ENCODE measurements at regions not wholly inside any gene's neighbourhood (a gene's known extent, or its start where the extent isn't known, plus 50 kb on each side); places are given as distances from the start of the nearest gene placed in this dataset.

GRCh38 chr9:86796666-86797065 is 150.6 kb downstream of the GAS1 start:
- H3K27ac ChIP-seq: no peak overlapping the region
- TF ChIP-seq ZFX (IDR thresholded peaks at IDR 0.05): no peak
- TF ChIP-seq, protein P1, sequence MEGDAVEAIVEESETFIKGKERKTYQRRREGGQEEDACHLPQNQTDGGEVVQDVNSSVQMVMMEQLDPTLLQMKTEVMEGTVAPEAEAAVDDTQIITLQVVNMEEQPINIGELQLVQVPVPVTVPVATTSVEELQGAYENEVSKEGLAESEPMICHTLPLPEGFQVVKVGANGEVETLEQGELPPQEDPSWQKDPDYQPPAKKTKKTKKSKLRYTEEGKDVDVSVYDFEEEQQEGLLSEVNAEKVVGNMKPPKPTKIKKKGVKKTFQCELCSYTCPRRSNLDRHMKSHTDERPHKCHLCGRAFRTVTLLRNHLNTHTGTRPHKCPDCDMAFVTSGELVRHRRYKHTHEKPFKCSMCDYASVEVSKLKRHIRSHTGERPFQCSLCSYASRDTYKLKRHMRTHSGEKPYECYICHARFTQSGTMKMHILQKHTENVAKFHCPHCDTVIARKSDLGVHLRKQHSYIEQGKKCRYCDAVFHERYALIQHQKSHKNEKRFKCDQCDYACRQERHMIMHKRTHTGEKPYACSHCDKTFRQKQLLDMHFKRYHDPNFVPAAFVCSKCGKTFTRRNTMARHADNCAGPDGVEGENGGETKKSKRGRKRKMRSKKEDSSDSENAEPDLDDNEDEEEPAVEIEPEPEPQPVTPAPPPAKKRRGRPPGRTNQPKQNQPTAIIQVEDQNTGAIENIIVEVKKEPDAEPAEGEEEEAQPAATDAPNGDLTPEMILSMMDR (conservative IDR thresholded peaks at IDR 0.05): no peak

DNA sequence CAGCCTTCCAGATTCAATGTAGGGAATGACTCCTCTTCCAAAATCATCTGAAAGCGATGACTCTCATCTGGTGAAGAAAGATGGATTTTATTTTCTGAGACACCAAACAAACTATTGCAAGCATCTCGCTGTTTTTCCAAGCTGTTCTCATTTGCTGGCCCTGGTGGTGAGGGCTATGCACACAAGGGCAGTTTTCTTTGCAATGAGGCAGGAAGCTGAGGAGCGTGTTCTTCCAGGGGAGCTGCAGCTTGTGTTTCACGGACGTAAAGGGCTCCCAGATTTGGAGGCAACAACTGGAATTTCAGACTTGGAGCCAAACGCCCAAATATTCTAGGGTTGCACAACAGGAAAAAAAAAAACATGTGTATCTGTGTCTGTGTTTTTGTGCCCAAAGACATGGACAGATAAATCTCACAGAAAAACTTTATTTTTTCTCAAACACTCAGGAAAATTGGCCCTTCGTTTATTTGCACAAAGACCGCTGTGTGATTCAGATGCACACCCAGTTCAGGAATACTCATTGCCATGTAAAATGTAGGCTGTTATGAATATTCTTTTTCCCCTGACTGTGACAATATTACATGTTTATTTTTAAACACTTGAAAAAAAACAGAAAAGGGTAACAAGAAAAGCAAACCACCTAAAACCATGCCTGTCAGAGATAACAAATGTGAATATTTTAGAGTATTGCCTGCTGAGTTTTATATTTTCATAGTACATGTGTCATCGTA is 151.3 kb downstream of the GAS1 start:
- TF ChIP-seq, protein P1 (conservative IDR thresholded peaks at IDR 0.05): no peak
- TF ChIP-seq ZFX (IDR thresholded peaks at IDR 0.05): no peak
- no peak overlapping the region for H3K27ac ChIP-seq

DNA sequence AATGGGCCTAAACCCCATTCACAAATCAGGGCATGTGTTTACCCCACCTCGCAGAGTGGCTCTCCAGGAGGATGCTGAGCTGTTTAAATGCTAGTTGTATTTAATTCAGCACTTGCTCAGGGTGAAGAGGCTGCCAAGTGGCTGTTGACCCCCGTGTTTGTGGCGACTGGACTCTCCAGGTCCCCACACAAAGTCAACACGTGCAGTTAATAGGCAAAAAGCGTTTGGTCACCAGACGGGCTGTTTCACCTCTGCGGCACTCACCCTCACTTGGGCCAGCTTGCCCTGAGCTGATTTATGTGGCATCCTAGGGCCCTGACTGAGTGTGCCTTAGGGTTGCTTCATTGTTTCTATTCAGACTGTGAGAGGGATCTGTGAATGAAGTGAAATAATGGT is 152.3 kb downstream of the GAS1 start:
- no peak overlapping the region for H3K27ac ChIP-seq
- TF ChIP-seq, protein P1 (conservative IDR thresholded peaks at IDR 0.05): no peak
- no peak for TF ChIP-seq ZFX (IDR thresholded peaks at IDR 0.05)

DNA sequence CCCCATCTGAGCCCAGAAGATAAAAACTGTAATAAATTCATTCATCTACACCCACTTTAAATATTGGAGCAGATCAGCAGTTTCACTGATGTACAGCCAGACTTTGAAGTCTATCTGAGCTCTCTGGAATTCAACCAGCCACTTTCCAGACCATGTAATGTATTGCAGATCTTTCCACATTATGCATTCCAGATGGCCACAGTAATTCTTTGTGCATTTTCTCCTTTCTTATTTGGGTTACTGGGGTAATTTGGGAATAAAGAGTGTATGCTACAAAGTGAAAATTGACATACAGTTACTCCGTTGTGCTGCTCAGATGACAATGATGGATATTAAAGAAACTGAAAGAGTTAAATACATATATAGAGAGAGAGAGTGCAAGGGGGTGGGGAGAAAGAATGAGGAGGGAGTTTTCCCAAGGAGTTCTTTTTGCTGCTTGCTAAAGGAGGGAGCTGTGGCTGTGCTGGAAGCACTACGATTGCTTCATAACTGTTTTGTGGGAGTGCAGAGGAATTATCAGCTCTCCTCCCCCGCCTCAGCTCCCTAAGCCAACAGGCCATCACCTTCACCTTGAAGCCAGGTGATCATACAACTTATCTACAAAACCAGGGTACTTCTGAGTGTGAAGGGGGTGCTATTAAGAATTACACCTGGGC is 152.8 kb downstream of the GAS1 start:
- TF ChIP-seq, protein P1 (conservative IDR thresholded peaks at IDR 0.05): no peak
- TF ChIP-seq ZFX (IDR thresholded peaks at IDR 0.05): no peak
- no peak overlapping the region for H3K27ac ChIP-seq

- no peak overlapping the region for H3K27ac ChIP-seq
- no peak for TF ChIP-seq ZFX (IDR thresholded peaks at IDR 0.05)
- TF ChIP-seq, protein P1 (conservative IDR thresholded peaks at IDR 0.05): no peak
These were observed 155.2 kb downstream of the GAS1 start for GRCh38 chr9:86792136-86792535.

GRCh38 chr9:86790805-86791204 is 156.5 kb downstream of the GAS1 start:
- TF ChIP-seq, protein P1 (conservative IDR thresholded peaks at IDR 0.05): no peak
- no peak for TF ChIP-seq ZFX (IDR thresholded peaks at IDR 0.05)
- no peak overlapping the region for H3K27ac ChIP-seq

- TF ChIP-seq, protein P1 (conservative IDR thresholded peaks at IDR 0.05): no peak
- TF ChIP-seq ZFX (IDR thresholded peaks at IDR 0.05): no peak
- H3K27ac ChIP-seq: no peak overlapping the region
These were observed 158.8 kb downstream of the GAS1 start for GRCh38 chr9:86788456-86788855.
